ENCODE measurements at regions not wholly inside any gene's neighbourhood (a gene's known extent, or its start where the extent isn't known, plus 50 kb on each side); places are given as distances from the start of the nearest gene placed in this dataset.

DNA sequence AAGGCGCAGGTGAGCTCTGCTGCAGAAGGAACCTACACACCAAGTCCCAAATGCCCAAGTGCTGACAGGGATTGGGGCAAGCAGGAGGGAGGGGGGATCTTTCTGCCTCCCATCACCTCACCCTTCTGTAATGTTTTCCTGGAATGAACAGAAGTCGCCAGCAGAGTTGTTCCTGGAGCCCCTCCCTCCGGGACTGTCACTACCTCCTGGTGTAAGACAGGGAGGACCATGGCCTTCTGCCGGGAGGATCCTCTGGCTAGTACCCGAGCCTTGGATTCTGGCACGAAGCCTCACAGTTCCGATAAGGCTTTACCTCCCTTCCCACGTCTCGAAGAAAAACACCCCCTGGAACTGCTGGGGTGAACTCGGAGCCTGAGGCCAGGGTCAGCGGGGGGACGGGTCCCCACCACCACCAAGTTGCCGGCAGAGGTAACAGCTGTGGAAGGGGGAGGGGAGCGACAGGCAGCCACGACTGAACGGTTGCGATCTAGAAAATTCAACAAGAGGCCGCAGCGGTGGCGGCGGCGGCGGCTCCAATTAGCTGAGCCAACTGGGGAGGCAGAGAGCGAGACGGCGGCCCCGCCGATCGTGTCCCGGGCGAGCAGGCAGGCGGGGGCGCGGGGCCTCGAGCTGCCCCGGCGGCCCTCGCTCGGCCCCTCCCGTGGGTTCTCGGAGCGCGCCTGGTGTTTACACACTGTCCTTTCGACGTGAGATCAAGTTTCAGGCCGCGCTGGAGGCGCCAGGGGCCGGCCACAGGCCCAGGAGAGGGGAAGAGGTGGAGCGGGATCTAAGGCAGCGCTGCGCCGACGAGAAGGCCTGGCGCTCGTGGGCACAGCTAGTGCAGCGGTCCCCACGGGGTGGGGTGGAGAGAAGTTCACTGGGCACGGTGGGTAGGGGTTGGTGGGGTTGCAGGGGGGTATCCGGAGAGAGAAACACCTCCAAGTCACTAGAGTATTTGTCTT is 53.7 kb upstream of the BCOR start:
- TF ChIP-seq ERF (CRISPR knock-in tag; IDR thresholded peaks at IDR 0.05), result no peak
- TF ChIP-seq FOXA3 (CRISPR knock-in tag; IDR thresholded peaks at IDR 0.05), result no peak
- TF ChIP-seq, protein P1, sequence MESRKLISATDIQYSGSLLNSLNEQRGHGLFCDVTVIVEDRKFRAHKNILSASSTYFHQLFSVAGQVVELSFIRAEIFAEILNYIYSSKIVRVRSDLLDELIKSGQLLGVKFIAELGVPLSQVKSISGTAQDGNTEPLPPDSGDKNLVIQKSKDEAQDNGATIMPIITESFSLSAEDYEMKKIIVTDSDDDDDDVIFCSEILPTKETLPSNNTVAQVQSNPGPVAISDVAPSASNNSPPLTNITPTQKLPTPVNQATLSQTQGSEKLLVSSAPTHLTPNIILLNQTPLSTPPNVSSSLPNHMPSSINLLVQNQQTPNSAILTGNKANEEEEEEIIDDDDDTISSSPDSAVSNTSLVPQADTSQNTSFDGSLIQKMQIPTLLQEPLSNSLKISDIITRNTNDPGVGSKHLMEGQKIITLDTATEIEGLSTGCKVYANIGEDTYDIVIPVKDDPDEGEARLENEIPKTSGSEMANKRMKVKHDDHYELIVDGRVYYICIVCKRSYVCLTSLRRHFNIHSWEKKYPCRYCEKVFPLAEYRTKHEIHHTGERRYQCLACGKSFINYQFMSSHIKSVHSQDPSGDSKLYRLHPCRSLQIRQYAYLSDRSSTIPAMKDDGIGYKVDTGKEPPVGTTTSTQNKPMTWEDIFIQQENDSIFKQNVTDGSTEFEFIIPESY (CRISPR knock-in tag; IDR thresholded peaks at IDR 0.05), result no peak
- TF ChIP-seq ASH2L (IDR thresholded peaks at IDR 0.05; ENCODE audit: insufficient read length, low read depth, low read length), result no peak
- TF ChIP-seq FOSL1 (CRISPR knock-in tag; IDR thresholded peaks at IDR 0.05; ENCODE audit: borderline replicate concordance), result no peak
- TF ChIP-seq, protein P2, sequence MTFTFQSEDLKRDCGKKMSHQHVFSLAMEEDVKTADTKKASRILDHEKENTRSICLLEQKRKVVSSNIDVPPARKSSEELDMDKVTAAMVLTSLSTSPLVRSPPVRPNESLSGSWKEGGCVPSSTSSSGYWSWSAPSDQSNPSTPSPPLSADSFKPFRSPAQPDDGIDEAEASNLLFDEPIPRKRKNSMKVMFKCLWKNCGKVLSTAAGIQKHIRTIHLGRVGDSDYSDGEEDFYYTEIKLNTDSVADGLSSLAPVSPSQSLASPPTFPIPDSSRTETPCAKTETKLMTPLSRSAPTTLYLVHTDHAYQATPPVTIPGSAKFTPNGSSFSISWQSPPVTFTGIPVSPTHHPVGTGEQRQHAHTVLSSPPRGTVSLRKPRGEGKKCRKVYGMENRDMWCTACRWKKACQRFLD (CRISPR knock-in tag; IDR thresholded peaks at IDR 0.05; ENCODE audit: borderline replicate concordance), result no peak
- TF ChIP-seq CHD2 (IDR thresholded peaks at IDR 0.05; ENCODE audit: low read depth, low read length), result no peak
- TF ChIP-seq KAT2B (IDR thresholded peaks at IDR 0.05; ENCODE audit: borderline replicate concordance, low read depth, low read length), result no peak
- TF ChIP-seq, protein P3, sequence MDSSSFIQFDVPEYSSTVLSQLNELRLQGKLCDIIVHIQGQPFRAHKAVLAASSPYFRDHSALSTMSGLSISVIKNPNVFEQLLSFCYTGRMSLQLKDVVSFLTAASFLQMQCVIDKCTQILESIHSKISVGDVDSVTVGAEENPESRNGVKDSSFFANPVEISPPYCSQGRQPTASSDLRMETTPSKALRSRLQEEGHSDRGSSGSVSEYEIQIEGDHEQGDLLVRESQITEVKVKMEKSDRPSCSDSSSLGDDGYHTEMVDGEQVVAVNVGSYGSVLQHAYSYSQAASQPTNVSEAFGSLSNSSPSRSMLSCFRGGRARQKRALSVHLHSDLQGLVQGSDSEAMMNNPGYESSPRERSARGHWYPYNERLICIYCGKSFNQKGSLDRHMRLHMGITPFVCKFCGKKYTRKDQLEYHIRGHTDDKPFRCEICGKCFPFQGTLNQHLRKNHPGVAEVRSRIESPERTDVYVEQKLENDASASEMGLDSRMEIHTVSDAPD (CRISPR knock-in tag; IDR thresholded peaks at IDR 0.05), result no peak

All from HepG2 (cell line).